Activated naive CD8-positive, alpha-beta T cell treated with anti-CD3 and anti-CD28 coated beads for 36 hours (primary cell): ENCODE measurements at regions not wholly inside any gene's neighbourhood (a gene's known extent, or its start where the extent isn't known, plus 50 kb on each side); places are given as distances from the start of the nearest gene placed in this dataset.
"Not testable (repeated sequence)": the region's sequence is repeated elsewhere in the genome, so short reads cannot be mapped to it uniquely, and the experiment has no call there.

Experiments
- DNase-seq: peaks from one replicate; pipeline ENCODE4 v3.0.0; 2021
- H3K27ac Mint-ChIP-seq: one replicate; pipeline ENCODE4 v1.8.0; 2022; ENCODE audit warnings: mild to moderate bottlenecking, moderate library complexity, mixed read lengths
- H3K27me3 Mint-ChIP-seq: one replicate; pipeline ENCODE4 v1.8.0; 2022; ENCODE audit warnings: mild to moderate bottlenecking, mixed read lengths
- H3K36me3 Mint-ChIP-seq: one replicate; pipeline ENCODE4 v1.8.0; 2021; ENCODE audit warnings: mild to moderate bottlenecking, mixed read lengths
- H3K4me1 Mint-ChIP-seq: one replicate; pipeline ENCODE4 v1.8.0; 2021; ENCODE audit warnings: mixed read lengths
- H3K4me3 Mint-ChIP-seq: one replicate; pipeline ENCODE4 v1.8.0; 2022; ENCODE audit warnings: mild to moderate bottlenecking, moderate library complexity, mixed read lengths
- H3K9me3 Mint-ChIP-seq: one replicate; pipeline ENCODE4 v1.8.0; 2022; ENCODE audit warnings: mixed read lengths

- H3K9me3 Mint-ChIP-seq, result no peaks in the 10 kb centered on the region
- no peak overlapping the region for H3K27ac Mint-ChIP-seq
- peaks cover 42% of the 10 kb centered on the region for H3K27me3 Mint-ChIP-seq
- no peak overlapping the region for H3K4me3 Mint-ChIP-seq
- no peak for DNase-seq
- no peaks in the 10 kb centered on the region for H3K36me3 Mint-ChIP-seq
- peaks cover 14% of the 10 kb centered on the region for H3K4me1 Mint-ChIP-seq
Measured at GRCh38 chr6:22152841-22153240, 144.0 kb downstream of the PRL start.

GRCh38 chr6:22153384-22154158, 143.3 kb downstream of the PRL start:
- DNase-seq, result no peak
- Mint-ChIP-seq H3K4me3 (no peak overlapping the region), H3K36me3 (no peaks in the 10 kb centered on the region), H3K9me3 (no peaks in the 10 kb centered on the region), H3K4me1 (peaks cover 7% of the 10 kb centered on the region), H3K27me3 (peaks cover 35% of the 10 kb centered on the region), H3K27ac (no peak overlapping the region)

- Mint-ChIP-seq H3K9me3 (no peaks in the 10 kb centered on the region), H3K27me3 (peaks cover 18% of the 10 kb centered on the region), H3K27ac (no peak overlapping the region), H3K4me3 (no peak overlapping the region), H3K4me1 (no peaks in the 10 kb centered on the region), H3K36me3 (no peaks in the 10 kb centered on the region)
- DNase-seq, result no peak
Measured at GRCh38 chr6:22155551-22155950, 141.3 kb downstream of the PRL start.

GRCh38 chr6:22157233-22157632, 139.6 kb downstream of the PRL start:
- peaks cover 11% of the 10 kb centered on the region for H3K27me3 Mint-ChIP-seq

GRCh38 chr6:22164236-22164635, 132.6 kb downstream of the PRL start:
- Mint-ChIP-seq H3K9me3 (peaks cover 4% of the 10 kb centered on the region), H3K4me1 (no peaks in the 10 kb centered on the region), H3K36me3 (no peaks in the 10 kb centered on the region), H3K4me3 (no peak overlapping the region), H3K27me3 (no peaks in the 10 kb centered on the region), H3K27ac (no peak overlapping the region)
- no peak for DNase-seq

More at GRCh38 chr6:22157233-22157632, 139.6 kb downstream of the PRL start:
- no peaks in the 10 kb centered on the region for H3K4me1 Mint-ChIP-seq
- no peaks in the 10 kb centered on the region for H3K9me3 Mint-ChIP-seq
- no peak overlapping the region for H3K27ac Mint-ChIP-seq
- no peak overlapping the region for H3K4me3 Mint-ChIP-seq
- DNase-seq, result no peak
- no peaks in the 10 kb centered on the region for H3K36me3 Mint-ChIP-seq

GRCh38 chr6:22171006-22171405, 125.8 kb downstream of the PRL start:
- not testable (repeated sequence) for H3K27me3 Mint-ChIP-seq, H3K27ac Mint-ChIP-seq

GRCh38 chr6:22171885-22172284, 125.0 kb downstream of the PRL start:
- not testable (repeated sequence) for H3K27me3 Mint-ChIP-seq, H3K4me1 Mint-ChIP-seq, DNase-seq, H3K4me3 Mint-ChIP-seq, H3K27ac Mint-ChIP-seq, H3K36me3 Mint-ChIP-seq
- peaks cover 16% of the 10 kb centered on the region for H3K9me3 Mint-ChIP-seq

More at GRCh38 chr6:22171006-22171405, 125.8 kb downstream of the PRL start:
- not testable (repeated sequence) for H3K36me3 Mint-ChIP-seq, H3K4me3 Mint-ChIP-seq, H3K4me1 Mint-ChIP-seq, DNase-seq
- peaks cover 16% of the 10 kb centered on the region for H3K9me3 Mint-ChIP-seq

GRCh38 chr6:22173311-22173710, 123.5 kb downstream of the PRL start:
- Mint-ChIP-seq H3K4me1 (no peaks in the 10 kb centered on the region), H3K27ac (no peak overlapping the region), H3K27me3 (no peaks in the 10 kb centered on the region), H3K4me3 (no peak overlapping the region), H3K9me3 (peaks cover 14% of the 10 kb centered on the region), H3K36me3 (peaks cover 2% of the 10 kb centered on the region)
- no peak for DNase-seq

- not testable (repeated sequence) for H3K4me3 Mint-ChIP-seq, H3K27ac Mint-ChIP-seq, H3K36me3 Mint-ChIP-seq, H3K4me1 Mint-ChIP-seq, DNase-seq, H3K27me3 Mint-ChIP-seq
- peaks cover 23% of the 10 kb centered on the region for H3K9me3 Mint-ChIP-seq
Measured at GRCh38 chr6:22180250-22180649, 116.6 kb downstream of the PRL start.

- Mint-ChIP-seq H3K9me3 (peaks cover 26% of the 10 kb centered on the region), H3K27ac (no peak overlapping the region), H3K4me1 (no peaks in the 10 kb centered on the region), H3K4me3 (no peak overlapping the region), H3K36me3 (peaks cover 4% of the 10 kb centered on the region), H3K27me3 (no peaks in the 10 kb centered on the region)
- no peak for DNase-seq
Measured at GRCh38 chr6:22184371-22184770, 112.5 kb downstream of the PRL start.

- Mint-ChIP-seq H3K36me3 (no peaks in the 10 kb centered on the region), H3K27ac (no peak overlapping the region), H3K4me3 (no peak overlapping the region), H3K9me3 (peaks cover 6% of the 10 kb centered on the region), H3K27me3 (no peaks in the 10 kb centered on the region), H3K4me1 (no peaks in the 10 kb centered on the region)
- DNase-seq, result no peak
Measured at GRCh38 chr6:22189946-22190345, 106.9 kb downstream of the PRL start.

GRCh38 chr6:22194188-22194921, 102.5 kb downstream of the PRL start:
- no peak for DNase-seq
- peaks cover 5% of the 10 kb centered on the region for H3K9me3 Mint-ChIP-seq
- H3K4me1 Mint-ChIP-seq, result no peaks in the 10 kb centered on the region
- H3K27ac Mint-ChIP-seq, result no peak overlapping the region
- no peaks in the 10 kb centered on the region for H3K27me3 Mint-ChIP-seq
- no peak overlapping the region for H3K4me3 Mint-ChIP-seq
- H3K36me3 Mint-ChIP-seq, result no peaks in the 10 kb centered on the region

GRCh38 chr6:22199771-22200170, 97.1 kb downstream of the PRL start:
- no peaks in the 10 kb centered on the region for H3K4me1 Mint-ChIP-seq
- no peak overlapping the region for H3K27ac Mint-ChIP-seq
- no peaks in the 10 kb centered on the region for H3K36me3 Mint-ChIP-seq
- peaks cover 5% of the 10 kb centered on the region for H3K9me3 Mint-ChIP-seq
- H3K27me3 Mint-ChIP-seq, result no peaks in the 10 kb centered on the region
- no peak for DNase-seq
- H3K4me3 Mint-ChIP-seq, result no peak overlapping the region

GRCh38 chr6:22204153-22204552, 92.7 kb downstream of the PRL start:
- no peak for DNase-seq
- no peaks in the 10 kb centered on the region for H3K4me1 Mint-ChIP-seq
- H3K36me3 Mint-ChIP-seq, result no peaks in the 10 kb centered on the region
- no peak overlapping the region for H3K4me3 Mint-ChIP-seq
- H3K9me3 Mint-ChIP-seq, result no peaks in the 10 kb centered on the region
- no peak overlapping the region for H3K27ac Mint-ChIP-seq
- no peaks in the 10 kb centered on the region for H3K27me3 Mint-ChIP-seq

- H3K27me3 Mint-ChIP-seq, result no peaks in the 10 kb centered on the region
- H3K9me3 Mint-ChIP-seq, result no peaks in the 10 kb centered on the region
- no peak overlapping the region for H3K27ac Mint-ChIP-seq
- DNase-seq, result no peak
- H3K36me3 Mint-ChIP-seq, result no peaks in the 10 kb centered on the region
- no peaks in the 10 kb centered on the region for H3K4me1 Mint-ChIP-seq
- no peak overlapping the region for H3K4me3 Mint-ChIP-seq
Measured at GRCh38 chr6:22205266-22205665, 91.6 kb downstream of the PRL start.

GRCh38 chr6:22206106-22206505, 90.7 kb downstream of the PRL start:
- Mint-ChIP-seq H3K27ac (no peak overlapping the region), H3K36me3 (no peaks in the 10 kb centered on the region), H3K4me1 (no peaks in the 10 kb centered on the region), H3K9me3 (no peaks in the 10 kb centered on the region), H3K4me3 (no peak overlapping the region), H3K27me3 (no peaks in the 10 kb centered on the region)
- no peak for DNase-seq
